Mesendoderm (in vitro differentiated cells): ENCODE measurements at regions not wholly inside any gene's neighbourhood (a gene's known extent, or its start where the extent isn't known, plus 50 kb on each side); places are given as distances from the start of the nearest gene placed in this dataset.
"Not testable (repeated sequence)": the region's sequence is repeated elsewhere in the genome, so short reads cannot be mapped to it uniquely, and the experiment has no call there.

Experiments
- DNase-seq: peaks from one replicate; pipeline ENCODE4 v3.0.0; 2013
- H2AK5ac ChIP-seq: 2 replicates; pipeline ENCODE4 v1.6.1; 2013; ENCODE audit warnings: low read length, inconsistent platforms
- H2BK120ac ChIP-seq: 2 replicates; pipeline ENCODE4 v1.6.1; 2013; ENCODE audit warnings: low read depth, mild to moderate bottlenecking, low read length, moderate library complexity, mixed read lengths
- H2BK15ac ChIP-seq: replicated peaks from 2 replicates; pipeline ENCODE4 v1.6.1; 2013; ENCODE audit warnings: low read depth, mild to moderate bottlenecking, moderate library complexity
- H2BK5ac ChIP-seq: 2 replicates; pipeline ENCODE4 v1.6.1; 2013; ENCODE audit warnings: low read length, inconsistent platforms
- H3K18ac ChIP-seq: 2 replicates; pipeline ENCODE4 v1.6.1; 2013; ENCODE audit warnings: mild to moderate bottlenecking, low read length, mixed read lengths
- H3K23ac ChIP-seq: one replicate; pipeline ENCODE4 v1.6.1; 2013; ENCODE audit warnings: low read length
- H3K27ac ChIP-seq: 2 replicates; pipeline ENCODE4 v1.5.1; 2013; ENCODE audit warnings: low read depth, mild to moderate bottlenecking, inconsistent platforms, low read length, moderate library complexity
- H3K27me3 ChIP-seq: 2 replicates; pipeline ENCODE4 v1.6.1; 2013; ENCODE audit warnings: low read length, control low read depth, mild to moderate bottlenecking, inconsistent platforms; ENCODE audit not compliant: insufficient read depth, poor library complexity
- H3K36me3 ChIP-seq: 2 replicates; pipeline ENCODE4 v1.6.1; 2013; ENCODE audit warnings: low read length, inconsistent platforms; ENCODE audit not compliant: control insufficient read depth, insufficient read depth
- H3K4ac ChIP-seq: one replicate; pipeline ENCODE4 v1.6.1; 2013; ENCODE audit warnings: low read depth, mild to moderate bottlenecking, low read length, moderate library complexity
- H3K4me1 ChIP-seq: 2 replicates; pipeline ENCODE4 v1.6.1; 2013; ENCODE audit warnings: low read depth, low read length, inconsistent platforms; ENCODE audit not compliant: control insufficient read depth
- H3K4me2 ChIP-seq: 2 replicates; pipeline ENCODE4 v1.6.1; 2013; ENCODE audit warnings: low read length
- H3K4me3 ChIP-seq: 2 replicates; pipeline ENCODE4 v1.5.1; 2013; ENCODE audit warnings: mild to moderate bottlenecking, low read length
- H3K56ac ChIP-seq: one replicate; pipeline ENCODE4 v1.6.1; 2013; ENCODE audit warnings: low read length
- H3K79me1 ChIP-seq: 2 replicates; pipeline ENCODE4 v1.6.1; 2013; ENCODE audit warnings: low read length, inconsistent platforms
- H3K79me2 ChIP-seq: 2 replicates; pipeline ENCODE4 v1.6.1; 2013; ENCODE audit warnings: mild to moderate bottlenecking, low read length; ENCODE audit not compliant: control insufficient read depth, insufficient read depth
- H3K9ac ChIP-seq: 2 replicates; pipeline ENCODE4 v1.6.1; 2013; ENCODE audit warnings: low read length, inconsistent platforms
- H4K5ac ChIP-seq: one replicate; pipeline ENCODE4 v1.6.1; 2013; ENCODE audit warnings: low read length
- H4K8ac ChIP-seq: one replicate; pipeline ENCODE4 v1.6.1; 2013; ENCODE audit warnings: low read depth, mild to moderate bottlenecking, control low read depth, low read length, moderate library complexity
- WGBS: extraction: QIAGEN DNeasy Blood & Tissue Kit; methylation state at CpG from one replicate; pipeline ENCODE4 v1.1.7; 2013; ENCODE audit warnings: low lambda C conversion rate, missing lambda C conversion rate; ENCODE audit not compliant: insufficient coverage; ENCODE audit errors: extremely low coverage; 5-methylcytosine and 5-hydroxymethylcytosine counted together

DNA sequence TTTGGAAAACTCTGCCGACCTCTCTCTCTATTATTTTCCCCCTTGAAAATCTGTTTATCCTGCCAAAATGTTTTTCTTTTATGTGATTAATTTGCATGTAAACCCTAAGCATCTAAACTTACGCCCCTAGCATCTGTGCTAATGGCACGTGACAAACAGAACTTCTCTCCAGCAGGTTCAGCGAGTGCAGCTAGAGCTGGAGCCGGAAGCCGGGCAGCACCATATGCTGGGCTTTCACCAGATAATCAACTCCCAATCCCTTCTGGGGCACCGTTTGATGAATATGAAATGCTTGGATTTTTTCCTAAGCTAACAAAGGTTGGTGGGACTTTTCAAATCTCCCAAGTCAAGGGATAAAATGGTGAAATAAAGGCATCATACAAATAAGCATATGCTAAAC lies 667.5 kb upstream of the TMEM132C start:
- Histone ChIP-seq H3K79me2 (no peaks in the 10 kb centered on the region), H4K5ac (no peak overlapping the region)

DNA sequence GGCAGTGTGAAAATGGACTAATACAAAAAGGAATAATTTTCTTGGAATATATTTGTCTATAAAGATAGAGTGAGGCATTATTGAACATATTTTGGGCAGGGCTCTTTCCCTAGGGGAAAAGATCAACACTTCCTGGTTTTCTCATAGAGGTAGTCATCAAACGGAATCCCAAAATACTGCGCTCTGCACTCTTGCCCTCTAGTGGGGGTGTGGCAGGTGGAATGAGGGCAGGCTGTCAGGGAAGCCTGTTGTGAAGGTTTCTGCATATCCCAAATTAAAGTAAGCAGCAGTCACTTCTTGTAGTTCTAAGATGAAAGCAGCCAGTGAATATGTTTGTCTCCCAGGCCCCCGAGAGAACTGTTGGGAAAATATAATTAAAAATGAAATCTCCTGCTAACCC lies 666.8 kb upstream of the TMEM132C start:
- no CpG with 5 or more reads among the region's 3 CpGs for WGBS
- Histone ChIP-seq H3K36me3 (no peaks in the 10 kb centered on the region), H2BK120ac (no peak overlapping the region), H3K4me1 (no peaks in the 10 kb centered on the region), H3K4me2 (no peak overlapping the region), H3K23ac (no peak overlapping the region), H3K4ac (no peak overlapping the region), H2BK15ac (no peak overlapping the region), H4K8ac (no peak overlapping the region), H3K79me2 (no peaks in the 10 kb centered on the region), H3K27ac (no peak overlapping the region), H3K18ac (no peak overlapping the region), H4K5ac (no peak overlapping the region), H3K79me1 (no peaks in the 10 kb centered on the region), H3K9ac (no peak overlapping the region), H3K27me3 (no peaks in the 10 kb centered on the region), H3K56ac (no peak overlapping the region), H2BK5ac (no peak overlapping the region), H3K4me3 (no peak overlapping the region), H2AK5ac (no peak overlapping the region)
- DNase-seq = peak; percentile 51

More for the DNA sequence above, 667.5 kb upstream of the TMEM132C start:
- no peak overlapping the region for H3K4me2 ChIP-seq
- H2AK5ac ChIP-seq = no peak overlapping the region
- no peak overlapping the region for H4K8ac ChIP-seq
- H2BK120ac ChIP-seq = no peak overlapping the region
- no peak overlapping the region for H3K4ac ChIP-seq
- no peak overlapping the region for H3K56ac ChIP-seq
- no peak overlapping the region for H3K27ac ChIP-seq
- H2BK15ac ChIP-seq = no peak overlapping the region
- H3K9ac ChIP-seq = no peak overlapping the region
- no peak overlapping the region for H3K18ac ChIP-seq
- H3K4me3 ChIP-seq = no peak overlapping the region
- no peak overlapping the region for H3K23ac ChIP-seq
- no peaks in the 10 kb centered on the region for H3K36me3 ChIP-seq
- no peak overlapping the region for H2BK5ac ChIP-seq
- H3K27me3 ChIP-seq = no peaks in the 10 kb centered on the region
- peaks cover 2% of the 10 kb centered on the region for H3K4me1 ChIP-seq
- no peaks in the 10 kb centered on the region for H3K79me1 ChIP-seq
- DNase-seq = no peak
- WGBS = no CpG with 5 or more reads among the region's 7 CpGs

DNA sequence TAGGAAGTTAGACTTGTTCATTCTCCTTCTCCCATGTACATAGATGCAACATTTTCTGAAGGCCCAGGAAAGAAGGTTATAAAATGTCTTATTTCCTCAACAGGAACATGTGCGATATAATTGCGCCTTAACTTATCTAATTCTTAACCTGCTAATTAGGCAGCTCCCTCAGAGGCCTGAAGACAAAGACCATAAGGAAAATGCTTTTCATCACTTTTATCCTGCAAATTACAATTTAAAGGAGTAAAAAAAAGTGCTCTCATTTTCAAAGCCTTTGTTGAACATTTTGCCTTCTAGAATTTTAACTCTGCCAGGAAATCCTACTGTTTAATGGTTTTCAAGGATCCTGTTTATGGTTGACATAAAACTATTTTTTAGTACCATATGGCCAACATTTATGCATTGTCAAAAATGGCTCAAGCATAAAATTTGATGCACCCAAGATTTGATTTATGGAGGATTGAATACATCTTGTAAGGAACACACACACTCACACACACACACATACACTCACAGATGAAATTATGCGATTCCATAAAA lies 660.4 kb upstream of the TMEM132C start:
- Histone ChIP-seq H3K79me2 (no peaks in the 10 kb centered on the region), H4K5ac (no peak overlapping the region), H3K27ac (peak overlapping the region; percentile 0), H3K36me3 (no peaks in the 10 kb centered on the region), H3K4me1 (no peaks in the 10 kb centered on the region), H4K8ac (no peak overlapping the region), H2BK120ac (no peak overlapping the region), H3K9ac (no peak overlapping the region), H3K4ac (no peak overlapping the region), H3K27me3 (no peaks in the 10 kb centered on the region), H3K4me2 (no peak overlapping the region), H3K79me1 (no peaks in the 10 kb centered on the region), H2AK5ac (no peak overlapping the region), H3K4me3 (no peak overlapping the region), H3K18ac (no peak overlapping the region), H3K23ac (no peak overlapping the region), H2BK5ac (no peak overlapping the region), H2BK15ac (no peak overlapping the region), H3K56ac (no peak overlapping the region)
- no CpG with 5 or more reads among the region's 3 CpGs for WGBS
- no peak for DNase-seq

DNA sequence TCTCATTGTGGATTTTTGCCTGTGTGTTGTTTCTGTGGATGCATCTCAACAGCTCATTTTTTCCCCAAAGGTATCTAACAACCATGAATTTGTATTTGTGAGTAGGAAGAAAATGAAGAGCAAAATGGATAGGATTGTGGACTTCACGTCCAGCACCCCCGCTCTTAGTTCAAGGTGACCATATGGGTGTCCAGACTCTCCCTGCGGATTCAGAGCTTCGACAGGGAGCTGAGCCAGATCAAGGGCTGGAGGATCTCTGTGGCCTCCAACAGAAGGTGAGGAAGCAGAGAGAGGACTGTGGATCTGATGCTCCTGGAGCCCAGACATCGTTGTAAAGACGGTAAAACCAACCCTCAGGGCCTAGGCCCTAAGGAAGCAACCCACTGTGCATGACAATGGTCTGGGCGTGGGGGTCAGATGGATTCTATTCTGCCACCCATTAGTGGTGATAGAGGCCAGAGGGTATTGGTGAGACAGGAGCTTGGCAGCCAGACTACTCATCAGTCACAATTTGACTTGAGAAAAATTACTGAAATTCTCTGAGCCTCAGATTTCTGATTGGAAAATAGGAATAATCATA lies 659.7 kb upstream of the TMEM132C start:
- Histone ChIP-seq H3K4me3 (no peak overlapping the region), H3K56ac (peak overlapping the region; percentile 49), H3K18ac (peak overlapping the region; percentile 9), H2BK5ac (no peak overlapping the region), H4K5ac (no peak overlapping the region), H3K9ac (no peak overlapping the region), H2BK120ac (no peak overlapping the region), H3K36me3 (no peaks in the 10 kb centered on the region), H3K79me1 (no peaks in the 10 kb centered on the region), H3K4ac (no peak overlapping the region), H2AK5ac (no peak overlapping the region), H3K27ac (peak overlapping the region; percentile 0), H4K8ac (no peak overlapping the region), H3K27me3 (no peaks in the 10 kb centered on the region), H3K4me2 (no peak overlapping the region), H3K23ac (no peak overlapping the region), H3K4me1 (no peaks in the 10 kb centered on the region), H3K79me2 (no peaks in the 10 kb centered on the region), H2BK15ac (no peak overlapping the region)
- DNase-seq = peak; percentile 71
- WGBS = no CpG with 5 or more reads among the region's 7 CpGs

DNA sequence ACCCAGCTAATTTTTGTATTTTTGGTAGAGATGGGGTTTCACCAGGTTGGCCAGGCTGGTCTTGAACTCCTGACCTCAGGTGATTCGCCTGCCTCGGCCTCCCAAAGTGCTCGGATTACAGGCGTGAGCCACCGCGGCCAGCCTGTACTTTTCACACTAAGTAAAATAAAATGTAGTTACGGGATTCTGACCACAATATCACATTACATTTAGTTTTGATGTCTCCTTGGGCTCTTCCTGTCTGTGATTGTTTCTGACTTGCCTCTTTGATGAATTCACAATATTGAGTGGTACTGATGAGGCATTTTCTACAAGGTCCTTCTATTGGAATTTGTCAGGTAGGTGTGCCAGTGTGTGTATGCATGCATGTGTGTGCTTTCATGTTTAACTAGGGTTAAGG lies 658.6 kb upstream of the TMEM132C start:
- whole genome bisulfite sequencing = no CpG with 5 or more reads among the region's 7 CpGs
- not testable (repeated sequence) for H4K5ac ChIP-seq, H3K4me2 ChIP-seq, H3K9ac ChIP-seq, H3K4me3 ChIP-seq, H2AK5ac ChIP-seq, H3K23ac ChIP-seq, H3K4me1 ChIP-seq, H4K8ac ChIP-seq, H3K79me1 ChIP-seq, H3K27me3 ChIP-seq, DNase-seq, H2BK15ac ChIP-seq, H3K4ac ChIP-seq, H3K18ac ChIP-seq, H3K36me3 ChIP-seq, H3K79me2 ChIP-seq
- Histone ChIP-seq H3K27ac (peak overlapping the region; percentile 55), H2BK5ac (peak overlapping the region; percentile 48), H3K56ac (peak overlapping the region; percentile 62), H2BK120ac (peak overlapping the region; percentile 74)

DNA sequence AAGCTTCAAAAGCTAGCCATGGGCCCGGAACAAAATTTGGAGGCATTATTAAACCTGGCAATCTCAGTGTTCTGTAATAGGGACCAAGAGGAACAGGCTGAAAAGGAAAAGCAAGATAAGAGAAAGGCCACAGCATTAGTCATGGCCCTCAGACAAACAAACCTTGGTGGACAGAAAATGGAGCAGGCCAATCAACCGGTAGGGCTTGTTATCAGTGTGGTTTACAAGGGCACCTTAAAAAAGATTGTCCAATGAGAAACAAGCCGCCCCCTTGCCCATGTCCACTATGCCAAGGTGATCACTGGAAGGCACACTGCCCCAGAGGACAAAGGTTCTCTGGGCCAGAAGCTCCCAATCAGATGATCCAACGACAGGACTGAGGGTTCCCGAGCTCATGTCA lies 653.9 kb upstream of the TMEM132C start:
- H3K56ac ChIP-seq = no peak overlapping the region
- no peak overlapping the region for H3K4me2 ChIP-seq
- H3K79me2 ChIP-seq = no peaks in the 10 kb centered on the region
- no peaks in the 10 kb centered on the region for H3K27me3 ChIP-seq
- H3K27ac ChIP-seq = peak overlapping the region; percentile 44
- no peaks in the 10 kb centered on the region for H3K79me1 ChIP-seq
- no peak overlapping the region for H2BK120ac ChIP-seq
- no peaks in the 10 kb centered on the region for H3K36me3 ChIP-seq
- no peak for DNase-seq
- no CpG with 5 or more reads among the region's 5 CpGs for WGBS
- no peak overlapping the region for H3K18ac ChIP-seq
- no peak overlapping the region for H2BK5ac ChIP-seq
- no peak overlapping the region for H3K9ac ChIP-seq
- no peak overlapping the region for H3K4me3 ChIP-seq
- no peaks in the 10 kb centered on the region for H3K4me1 ChIP-seq
- H4K5ac ChIP-seq = no peak overlapping the region
- H2AK5ac ChIP-seq = no peak overlapping the region
- H4K8ac ChIP-seq = no peak overlapping the region
- no peak overlapping the region for H3K4ac ChIP-seq
- H2BK15ac ChIP-seq = no peak overlapping the region
- no peak overlapping the region for H3K23ac ChIP-seq
